Right atrium auricular region (tissue), 2 donors: ENCODE measurements at regions not wholly inside any gene's neighbourhood (a gene's known extent, or its start where the extent isn't known, plus 50 kb on each side); places are given as distances from the start of the nearest gene placed in this dataset.

Experiments
- DNase-seq: peaks from one replicate; pipeline ENCODE4 v3.0.0-alpha.2; 2019; ENCODE audit warnings: low spot score
- H3K27ac ChIP-seq, 2 donors: fragments of 200-600 bp; sonication (generic); 1 replicate in 1 of 2; 2 replicates in 1 of 2; pipeline ENCODE4 v1.5.1; 2016 to 2019
- H3K27me3 ChIP-seq, 2 donors: fragments of 200-600 bp; sonication (generic); one replicate each; pipeline versions ENCODE4 v1.5.1 to v1.6.0; 2017 to 2019
- H3K36me3 ChIP-seq: fragments of 200-600 bp; sonication (generic); one replicate; pipeline ENCODE4 v1.5.1; 2016
- H3K4me1 ChIP-seq, 2 donors: fragments of 200-600 bp; sonication (generic); one replicate each; pipeline versions ENCODE4 v1.5.1 to v1.6.0; 2017 to 2019
- H3K4me3 ChIP-seq, 2 donors: fragments of 200-600 bp; sonication (generic); 1 replicate in 1 of 2; 2 replicates in 1 of 2; pipeline ENCODE4 v1.5.1; 2017 to 2019; ENCODE audit warnings: mild to moderate bottlenecking in 1 of 2, moderate library complexity in 1 of 2
- H3K9me3 ChIP-seq, 2 donors: fragments of 200-600 bp; sonication (generic); one replicate each; pipeline ENCODE4 v1.5.1; 2019
- CTCF ChIP-seq, 2 donors: fragments of 200-600 bp; sonication (generic); IDR thresholded peaks; one replicate each; pipeline ENCODE4 v1.5.1; 2019; ENCODE audit warnings: antibody characterized with exemption in 2 of 2

- no peak overlapping the region for H3K4me3 ChIP-seq
- H3K36me3 ChIP-seq, result no peaks in the 10 kb centered on the region
- no peak for TF ChIP-seq CTCF (IDR thresholded peaks at IDR 0.05)
- no peaks in the 10 kb centered on the region for H3K9me3 ChIP-seq
- DNase-seq, result no peak
- no peak overlapping the region for H3K27ac ChIP-seq
- H3K4me1 ChIP-seq, result no peaks in the 10 kb centered on the region
- no peaks in the 10 kb centered on the region for H3K27me3 ChIP-seq
Measured at GRCh38 chr1:87505391-87505983, 176.8 kb downstream of the LMO4 start.

DNA sequence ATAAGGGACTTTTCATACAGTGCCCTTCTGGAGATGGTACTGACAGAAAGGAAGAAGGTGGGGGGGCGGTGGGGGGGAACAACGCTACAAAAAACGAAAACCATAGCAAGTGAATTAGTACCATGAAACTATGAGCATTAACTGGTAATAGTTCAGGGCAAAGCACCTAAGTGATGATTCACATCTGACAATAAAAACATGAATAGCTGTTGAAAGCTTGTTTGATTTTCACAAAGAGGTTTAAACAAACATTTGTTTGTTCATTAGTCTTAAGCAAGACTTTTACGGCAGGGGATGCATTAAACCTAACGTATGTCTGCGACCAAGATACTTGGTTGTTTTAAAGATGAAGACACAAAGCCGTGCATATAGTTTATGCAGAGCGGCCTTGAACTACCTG lies 177.5 kb downstream of the LMO4 start:
- H3K27ac ChIP-seq, result no peak overlapping the region
- no peaks in the 10 kb centered on the region for H3K27me3 ChIP-seq
- no peak for TF ChIP-seq CTCF (IDR thresholded peaks at IDR 0.05)
- no peaks in the 10 kb centered on the region for H3K36me3 ChIP-seq
- H3K4me1 ChIP-seq, result no peaks in the 10 kb centered on the region
- no peak for DNase-seq
- H3K4me3 ChIP-seq, result no peak overlapping the region
- no peaks in the 10 kb centered on the region for H3K9me3 ChIP-seq

DNA sequence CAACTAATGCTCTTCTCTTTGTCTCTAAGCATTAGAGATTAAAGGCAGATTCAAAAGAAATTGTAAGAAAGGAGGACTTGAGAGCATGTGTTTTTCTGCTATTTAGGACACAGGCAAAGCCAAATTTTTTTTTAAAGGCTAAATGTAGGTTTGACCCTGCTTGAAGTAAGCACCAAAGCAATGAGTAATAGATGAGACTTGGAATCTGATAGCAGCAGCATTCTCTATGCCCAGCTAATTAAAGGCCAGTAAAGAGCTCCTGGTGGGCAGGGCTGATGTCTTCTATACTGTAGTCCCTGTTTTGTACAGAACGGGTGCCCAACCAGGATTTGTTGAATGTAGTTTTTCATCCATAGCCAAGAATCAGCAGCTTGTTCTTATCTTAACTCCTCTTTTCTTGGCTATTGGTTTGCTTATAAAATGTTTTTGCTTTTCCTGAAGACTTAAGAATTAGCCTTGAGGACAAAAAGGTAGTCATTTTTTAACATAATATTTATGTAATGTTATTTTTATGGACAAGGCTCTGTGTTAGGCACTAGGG lies 179.6 kb downstream of the LMO4 start:
- H3K4me1 ChIP-seq, result no peaks in the 10 kb centered on the region
- H3K4me3 ChIP-seq, result no peak overlapping the region
- H3K27ac ChIP-seq, result no peak overlapping the region
- no peak for DNase-seq
- TF ChIP-seq CTCF (IDR thresholded peaks at IDR 0.05), result no peak
- no peaks in the 10 kb centered on the region for H3K9me3 ChIP-seq
- no peaks in the 10 kb centered on the region for H3K27me3 ChIP-seq
- no peaks in the 10 kb centered on the region for H3K36me3 ChIP-seq

GRCh38 chr1:87510540-87510939 lies 181.9 kb downstream of the LMO4 start:
- TF ChIP-seq CTCF (IDR thresholded peaks at IDR 0.05), result no peak
- Histone ChIP-seq H3K9me3 (no peaks in the 10 kb centered on the region), H3K36me3 (no peaks in the 10 kb centered on the region), H3K27me3 (no peaks in the 10 kb centered on the region), H3K27ac (no peak overlapping the region), H3K4me1 (no peaks in the 10 kb centered on the region), H3K4me3 (no peak overlapping the region)
- DNase-seq, result no peak

GRCh38 chr1:87511449-87511848 lies 182.8 kb downstream of the LMO4 start:
- no peaks in the 10 kb centered on the region for H3K27me3 ChIP-seq
- no peak overlapping the region for H3K27ac ChIP-seq
- no peak for DNase-seq
- H3K4me3 ChIP-seq, result no peak overlapping the region
- H3K36me3 ChIP-seq, result no peaks in the 10 kb centered on the region
- H3K4me1 ChIP-seq, result no peaks in the 10 kb centered on the region
- no peak for TF ChIP-seq CTCF (IDR thresholded peaks at IDR 0.05)
- H3K9me3 ChIP-seq, result no peaks in the 10 kb centered on the region

DNA sequence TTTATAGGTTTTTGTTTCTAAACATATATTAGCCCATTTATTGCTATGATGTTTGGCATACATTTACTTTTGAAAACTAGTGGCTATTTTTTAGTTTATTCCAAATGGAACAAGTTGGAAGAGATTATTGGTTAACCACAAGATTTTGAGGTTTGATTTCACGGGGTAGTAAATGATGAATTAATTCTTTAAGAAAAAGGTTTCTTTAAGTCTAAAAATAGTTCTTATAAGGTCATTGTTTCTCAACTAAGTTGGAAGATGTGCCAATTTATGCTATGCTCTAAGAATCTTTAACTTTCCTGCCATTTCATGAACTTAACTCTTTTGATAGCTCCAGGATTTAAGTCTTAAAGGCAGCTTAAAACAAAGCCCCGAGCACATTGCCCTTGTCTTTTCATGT lies 183.8 kb downstream of the LMO4 start:
- no peaks in the 10 kb centered on the region for H3K27me3 ChIP-seq
- no peak for TF ChIP-seq CTCF (IDR thresholded peaks at IDR 0.05)
- H3K4me3 ChIP-seq, result no peak overlapping the region
- H3K4me1 ChIP-seq, result no peaks in the 10 kb centered on the region
- H3K9me3 ChIP-seq, result no peaks in the 10 kb centered on the region
- no peaks in the 10 kb centered on the region for H3K36me3 ChIP-seq
- H3K27ac ChIP-seq, result no peak overlapping the region
- DNase-seq, result no peak
